ENCODE measurements at regions not wholly inside any gene's neighbourhood (a gene's known extent, or its start where the extent isn't known, plus 50 kb on each side); places are given as distances from the start of the nearest gene placed in this dataset.
"Not testable (repeated sequence)": the region's sequence is repeated elsewhere in the genome, so short reads cannot be mapped to it uniquely, and the experiment has no call there.

DNA sequence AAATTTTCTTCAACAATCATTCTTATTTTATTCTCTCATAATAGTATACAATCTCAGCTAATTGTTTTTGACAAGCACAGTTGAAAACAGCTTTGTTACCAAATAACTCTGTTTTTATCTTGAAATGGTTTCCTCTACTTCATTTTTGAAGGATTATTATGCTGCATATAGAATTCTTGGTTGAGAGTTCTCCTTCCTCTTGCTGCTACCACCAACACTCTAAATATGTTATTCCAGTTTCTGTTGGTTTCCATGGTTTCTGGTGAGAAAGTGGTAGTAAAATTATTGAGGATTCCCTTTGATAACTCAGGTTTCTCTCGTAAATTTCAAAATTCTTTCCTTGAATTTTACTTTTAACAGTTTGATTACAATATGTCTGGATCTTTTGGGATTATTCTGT lies 1725.9 kb downstream of the PCDH9 start:
- Histone ChIP-seq H3K36me3 (no peaks in the 10 kb centered on the region), H3K4me1 (no peaks in the 10 kb centered on the region), H3K27ac (no peak overlapping the region), H3K27me3 (no peaks in the 10 kb centered on the region), H3K9ac (ENCODE audit: low read depth in 2 of 2, low read length in 2 of 2) (no peak overlapping the region), H3K9me3 (no peaks in the 10 kb centered on the region), H3K4me3 (no peak overlapping the region)
- DNase-seq, result no peak
- intact Hi-C loops (cut with DNase I), result no loop called here
- TF ChIP-seq, protein P1, sequence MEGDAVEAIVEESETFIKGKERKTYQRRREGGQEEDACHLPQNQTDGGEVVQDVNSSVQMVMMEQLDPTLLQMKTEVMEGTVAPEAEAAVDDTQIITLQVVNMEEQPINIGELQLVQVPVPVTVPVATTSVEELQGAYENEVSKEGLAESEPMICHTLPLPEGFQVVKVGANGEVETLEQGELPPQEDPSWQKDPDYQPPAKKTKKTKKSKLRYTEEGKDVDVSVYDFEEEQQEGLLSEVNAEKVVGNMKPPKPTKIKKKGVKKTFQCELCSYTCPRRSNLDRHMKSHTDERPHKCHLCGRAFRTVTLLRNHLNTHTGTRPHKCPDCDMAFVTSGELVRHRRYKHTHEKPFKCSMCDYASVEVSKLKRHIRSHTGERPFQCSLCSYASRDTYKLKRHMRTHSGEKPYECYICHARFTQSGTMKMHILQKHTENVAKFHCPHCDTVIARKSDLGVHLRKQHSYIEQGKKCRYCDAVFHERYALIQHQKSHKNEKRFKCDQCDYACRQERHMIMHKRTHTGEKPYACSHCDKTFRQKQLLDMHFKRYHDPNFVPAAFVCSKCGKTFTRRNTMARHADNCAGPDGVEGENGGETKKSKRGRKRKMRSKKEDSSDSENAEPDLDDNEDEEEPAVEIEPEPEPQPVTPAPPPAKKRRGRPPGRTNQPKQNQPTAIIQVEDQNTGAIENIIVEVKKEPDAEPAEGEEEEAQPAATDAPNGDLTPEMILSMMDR (IDR thresholded peaks at IDR 0.05), result no peak

GRCh38 chr13:65500481-65500880 lies 1729.7 kb downstream of the PCDH9 start:
- H3K4me1 ChIP-seq, result no peaks in the 10 kb centered on the region
- H3K9ac ChIP-seq (ENCODE audit: low read depth in 2 of 2, low read length in 2 of 2), result no peak overlapping the region
- TF ChIP-seq, protein P1 (IDR thresholded peaks at IDR 0.05), result no peak
- intact Hi-C loops (cut with DNase I), result no loop called here
- no peaks in the 10 kb centered on the region for H3K9me3 ChIP-seq
- no peak overlapping the region for H3K27ac ChIP-seq
- H3K4me3 ChIP-seq, result no peak overlapping the region
- no peak for DNase-seq
- no peaks in the 10 kb centered on the region for H3K36me3 ChIP-seq
- H3K27me3 ChIP-seq, result no peaks in the 10 kb centered on the region

- Histone ChIP-seq H3K27ac (no peak overlapping the region), H3K36me3 (no peaks in the 10 kb centered on the region), H3K9ac (ENCODE audit: low read depth in 2 of 2, low read length in 2 of 2) (no peak overlapping the region), H3K4me3 (no peak overlapping the region), H3K4me1 (no peaks in the 10 kb centered on the region), H3K9me3 (no peaks in the 10 kb centered on the region), H3K27me3 (no peaks in the 10 kb centered on the region)
- intact Hi-C loops (cut with DNase I), result no loop called here
- no peak for DNase-seq
- TF ChIP-seq, protein P1 (IDR thresholded peaks at IDR 0.05), result no peak
Measured at GRCh38 chr13:65499256-65499655, 1730.9 kb downstream of the PCDH9 start.

- TF ChIP-seq, protein P1 (IDR thresholded peaks at IDR 0.05), result no peak
- H3K9ac ChIP-seq (ENCODE audit: low read depth in 2 of 2, low read length in 2 of 2), result no peak overlapping the region
- H3K4me3 ChIP-seq, result no peak overlapping the region
- H3K36me3 ChIP-seq, result no peaks in the 10 kb centered on the region
- no peaks in the 10 kb centered on the region for H3K4me1 ChIP-seq
- H3K9me3 ChIP-seq, result no peaks in the 10 kb centered on the region
- intact Hi-C loops (cut with DNase I), result no loop called here
- DNase-seq, result no peak
- H3K27ac ChIP-seq, result no peak overlapping the region
- no peaks in the 10 kb centered on the region for H3K27me3 ChIP-seq
Measured at GRCh38 chr13:65497265-65497664, 1732.9 kb downstream of the PCDH9 start.

GRCh38 chr13:65490725-65491124 lies 1739.4 kb downstream of the PCDH9 start:
- H3K27me3 ChIP-seq; H3K9ac ChIP-seq (ENCODE audit: low read depth in 2 of 2, low read length in 2 of 2); DNase-seq; H3K4me1 ChIP-seq; H3K27ac ChIP-seq; intact Hi-C loops (cut with DNase I); H3K36me3 ChIP-seq; H3K4me3 ChIP-seq; H3K9me3 ChIP-seq: not testable (repeated sequence)

GRCh38 chr13:65488606-65489005 lies 1741.5 kb downstream of the PCDH9 start:
- Histone ChIP-seq H3K9ac (ENCODE audit: low read depth in 2 of 2, low read length in 2 of 2) (no peak overlapping the region), H3K4me1 (no peaks in the 10 kb centered on the region), H3K27ac (no peak overlapping the region), H3K27me3 (no peaks in the 10 kb centered on the region), H3K9me3 (no peaks in the 10 kb centered on the region), H3K36me3 (no peaks in the 10 kb centered on the region), H3K4me3 (no peak overlapping the region)
- TF ChIP-seq, protein P1 (IDR thresholded peaks at IDR 0.05), result no peak
- no peak for DNase-seq
- intact Hi-C loops (cut with DNase I), result no loop called here

Data from colonic mucosa (tissue), 4 donors.